ENCODE measurements at regions not wholly inside any gene's neighbourhood (a gene's known extent, or its start where the extent isn't known, plus 50 kb on each side); places are given as distances from the start of the nearest gene placed in this dataset.

DNA sequence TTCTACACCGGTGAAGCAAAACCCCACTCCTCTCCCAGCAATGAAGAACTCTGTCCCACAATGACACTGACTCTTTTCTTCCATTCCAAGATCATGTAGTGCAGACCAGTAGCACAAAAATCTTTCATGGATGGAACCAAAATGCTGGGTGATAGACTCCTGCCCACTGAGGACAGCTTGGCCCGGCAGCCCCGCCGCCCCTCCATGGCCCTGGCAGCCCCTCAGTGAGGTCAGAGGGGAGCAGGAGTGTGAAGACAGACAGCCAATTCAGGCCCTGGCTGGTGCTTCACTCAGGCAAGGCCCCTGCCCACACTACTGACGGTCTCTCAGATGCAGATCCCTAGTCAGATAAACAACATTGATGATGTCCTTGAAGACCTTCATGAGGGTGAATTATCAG lies 131.9 kb upstream of the SYNDIG1 start:
- Histone ChIP-seq H3K36me3 (no peaks in the 10 kb centered on the region), H3K27ac (no peak overlapping the region), H3K27me3 (no peaks in the 10 kb centered on the region), H3K4me1 (no peaks in the 10 kb centered on the region), H3K4me3 (no peak overlapping the region), H3K9me3 (no peaks in the 10 kb centered on the region)
- intact Hi-C loops (cut with DNase I; ENCODE audit: low total_unique reads) = no loop called here
- TF ChIP-seq CTCF (IDR thresholded peaks at IDR 0.05) = no peak
- no peak for DNase-seq

DNA sequence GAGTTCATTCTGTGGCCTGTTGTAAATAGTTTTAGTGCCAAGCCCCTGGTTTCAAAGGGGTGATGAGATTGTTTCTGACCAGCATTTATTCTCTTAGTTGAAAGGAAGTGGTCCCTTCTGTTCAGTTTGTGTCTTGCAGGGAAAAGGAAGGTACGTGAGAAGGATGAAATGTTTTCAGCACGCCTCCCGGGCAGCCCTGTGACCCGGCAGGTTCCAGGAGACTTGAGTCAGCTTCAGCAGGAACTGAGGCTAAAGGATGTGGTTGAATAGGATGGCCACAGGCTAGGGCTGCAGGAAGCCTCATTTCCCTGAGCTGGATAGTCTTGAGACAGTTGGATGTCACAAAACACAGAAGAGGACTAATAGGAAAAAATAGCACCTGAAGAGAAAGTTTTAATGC lies 132.4 kb upstream of the SYNDIG1 start:
- H3K27me3 ChIP-seq = no peaks in the 10 kb centered on the region
- H3K36me3 ChIP-seq = no peaks in the 10 kb centered on the region
- no peak for DNase-seq
- no peak overlapping the region for H3K27ac ChIP-seq
- H3K4me3 ChIP-seq = no peak overlapping the region
- no peak for TF ChIP-seq CTCF (IDR thresholded peaks at IDR 0.05)
- no peaks in the 10 kb centered on the region for H3K4me1 ChIP-seq
- no peaks in the 10 kb centered on the region for H3K9me3 ChIP-seq
- intact Hi-C loops (cut with DNase I; ENCODE audit: low total_unique reads) = no loop called here

DNA sequence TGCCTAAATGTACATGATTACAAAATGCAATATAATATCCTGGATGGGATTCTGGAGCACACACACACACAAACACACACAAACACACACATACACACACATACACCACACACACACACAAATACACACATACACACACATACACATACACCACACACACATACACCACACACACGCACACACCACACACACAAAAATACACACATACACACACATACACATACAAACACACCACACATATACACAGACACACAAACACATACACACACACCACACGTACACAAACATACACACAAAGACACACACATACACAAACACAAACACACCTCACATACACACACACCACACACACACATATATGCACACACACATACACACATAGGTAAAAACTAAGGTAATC lies 134.6 kb upstream of the SYNDIG1 start:
- no peaks in the 10 kb centered on the region for H3K4me1 ChIP-seq
- H3K4me3 ChIP-seq = no peak overlapping the region
- H3K9me3 ChIP-seq = no peaks in the 10 kb centered on the region
- H3K27ac ChIP-seq = no peak overlapping the region
- no peak for DNase-seq
- H3K36me3 ChIP-seq = no peaks in the 10 kb centered on the region
- intact Hi-C loops (cut with DNase I; ENCODE audit: low total_unique reads) = no loop called here
- no peaks in the 10 kb centered on the region for H3K27me3 ChIP-seq
- TF ChIP-seq CTCF (IDR thresholded peaks at IDR 0.05) = no peak

- DNase-seq = no peak
- Histone ChIP-seq H3K4me3 (no peak overlapping the region), H3K27me3 (no peaks in the 10 kb centered on the region), H3K27ac (no peak overlapping the region), H3K36me3 (no peaks in the 10 kb centered on the region), H3K9me3 (no peaks in the 10 kb centered on the region), H3K4me1 (no peaks in the 10 kb centered on the region)
- intact Hi-C loops (cut with DNase I; ENCODE audit: low total_unique reads) = no loop called here
- TF ChIP-seq CTCF (IDR thresholded peaks at IDR 0.05) = no peak
These were observed 136.5 kb upstream of the SYNDIG1 start for GRCh38 chr20:24332956-24333355.

GRCh38 chr20:24331939-24332338 lies 137.5 kb upstream of the SYNDIG1 start:
- H3K27ac ChIP-seq = no peak overlapping the region

More at GRCh38 chr20:24331939-24332338, 137.5 kb upstream of the SYNDIG1 start:
- no peak overlapping the region for H3K4me3 ChIP-seq
- intact Hi-C loops (cut with DNase I; ENCODE audit: low total_unique reads) = no loop called here
- H3K9me3 ChIP-seq = no peaks in the 10 kb centered on the region
- no peaks in the 10 kb centered on the region for H3K4me1 ChIP-seq
- no peaks in the 10 kb centered on the region for H3K36me3 ChIP-seq
- DNase-seq = no peak
- no peaks in the 10 kb centered on the region for H3K27me3 ChIP-seq
- no peak for TF ChIP-seq CTCF (IDR thresholded peaks at IDR 0.05)
